Astrocyte of the cerebellum (primary cell): ENCODE measurements at regions not wholly inside any gene's neighbourhood (a gene's known extent, or its start where the extent isn't known, plus 50 kb on each side); places are given as distances from the start of the nearest gene placed in this dataset.

Source experiments
- DNase-seq: peaks from one replicate; pipeline ENCODE4 v3.0.0-alpha.2; 2011; ENCODE audit warnings: low read depth
- H3K4me3 ChIP-seq: 2 replicates; pipeline ENCODE4 v1.5.1; 2011; ENCODE audit warnings: mild to moderate bottlenecking, low read depth, low read length, moderate library complexity
- CTCF ChIP-seq: IDR thresholded peaks from 2 replicates; pipeline ENCODE4 v1.5.1; 2012; ENCODE audit warnings: low read length, low read depth, moderate library complexity, mild to moderate bottlenecking; ENCODE audit errors: missing control alignments
- in situ Hi-C: cut with HindIII; loops from 2 replicates; pipeline ENCODE4 v1.10.0; 2017; ENCODE audit warnings: low sequenced_read_pairs

GRCh38 chr9:28155067-28155466, 581.8 kb upstream of the C9orf72 start:
- H3K4me3 ChIP-seq: no peak overlapping the region
- in situ Hi-C loops: no loop called here
- no peak for DNase-seq
- TF ChIP-seq CTCF: no peak

- in situ Hi-C loops: no loop called here
- no peak overlapping the region for H3K4me3 ChIP-seq
- TF ChIP-seq CTCF: no peak
- no peak for DNase-seq
These were observed 582.4 kb upstream of the C9orf72 start for GRCh38 chr9:28155671-28156070.

GRCh38 chr9:28158451-28158850, 585.2 kb upstream of the C9orf72 start:
- TF ChIP-seq CTCF: no peak
- no peak for DNase-seq
- in situ Hi-C loops: no loop called here
- H3K4me3 ChIP-seq: no peak overlapping the region

- TF ChIP-seq CTCF: no peak
- in situ Hi-C loops: no loop called here
- DNase-seq: no peak
- H3K4me3 ChIP-seq: no peak overlapping the region
These were observed 590.3 kb upstream of the C9orf72 start for GRCh38 chr9:28163619-28164018.

- DNase-seq: no peak
- in situ Hi-C loops: no loop called here
These were observed 592.9 kb upstream of the C9orf72 start for GRCh38 chr9:28166179-28166578.

GRCh38 chr9:28177142-28177541, 603.9 kb upstream of the C9orf72 start:
- TF ChIP-seq CTCF: no peak
- DNase-seq: no peak
- in situ Hi-C loops: no loop called here
- no peak overlapping the region for H3K4me3 ChIP-seq

More at GRCh38 chr9:28166179-28166578, 592.9 kb upstream of the C9orf72 start:
- no peak for TF ChIP-seq CTCF
- H3K4me3 ChIP-seq: no peak overlapping the region

GRCh38 chr9:28177925-28178324, 604.6 kb upstream of the C9orf72 start:
- in situ Hi-C loops: no loop called here
- TF ChIP-seq CTCF: no peak
- H3K4me3 ChIP-seq: no peak overlapping the region
- no peak for DNase-seq
